ENCODE measurements at regions not wholly inside any gene's neighbourhood (a gene's known extent, or its start where the extent isn't known, plus 50 kb on each side); places are given as distances from the start of the nearest gene placed in this dataset.

GRCh38 chr2:83574614-83575013 is 884.5 kb downstream of the SUCLG1 start:
- Histone ChIP-seq H3K27ac (no peak overlapping the region), H3K36me3 (no peaks in the 10 kb centered on the region), H3K27me3 (no peaks in the 10 kb centered on the region), H3K4me3 (no peak overlapping the region), H3K9ac (ENCODE audit: low read depth in 2 of 2, low read length in 2 of 2) (no peak overlapping the region), H3K4me1 (no peaks in the 10 kb centered on the region), H3K9me3 (no peaks in the 10 kb centered on the region)
- no peak for TF ChIP-seq CTCF (IDR thresholded peaks at IDR 0.05)
- intact Hi-C loops (cut with DNase I) = no loop called here
- no peak for DNase-seq

DNA sequence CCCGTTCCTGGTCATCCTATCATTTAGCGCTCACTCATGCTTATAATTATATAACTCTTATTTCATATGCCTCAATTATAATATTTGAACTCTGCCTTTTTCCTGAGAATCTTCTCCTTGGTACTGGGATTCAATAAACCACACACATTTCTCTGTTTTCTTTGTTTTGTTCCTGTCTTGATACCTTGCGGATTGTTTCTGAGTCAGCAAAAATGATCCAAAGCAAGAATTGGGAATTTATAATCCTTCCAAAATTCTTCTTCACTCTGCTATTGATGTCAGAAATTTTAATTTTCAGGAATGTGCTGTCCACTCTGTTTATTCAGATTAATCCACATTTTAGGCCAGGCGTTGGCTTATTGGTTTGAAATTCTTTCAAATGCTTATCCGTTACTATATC is 886.0 kb downstream of the SUCLG1 start:
- intact Hi-C loops (cut with DNase I) = no loop called here
- no peak for DNase-seq
- TF ChIP-seq CTCF (IDR thresholded peaks at IDR 0.05) = no peak

GRCh38 chr2:83572400-83572799 is 886.7 kb downstream of the SUCLG1 start:
- DNase-seq = no peak
- H3K27ac ChIP-seq = no peak overlapping the region
- H3K9me3 ChIP-seq = no peaks in the 10 kb centered on the region
- no peak for TF ChIP-seq CTCF (IDR thresholded peaks at IDR 0.05)
- no peak overlapping the region for H3K9ac ChIP-seq (ENCODE audit: low read depth in 2 of 2, low read length in 2 of 2)
- no peaks in the 10 kb centered on the region for H3K36me3 ChIP-seq
- H3K4me3 ChIP-seq = no peak overlapping the region
- no peaks in the 10 kb centered on the region for H3K27me3 ChIP-seq
- no peaks in the 10 kb centered on the region for H3K4me1 ChIP-seq
- intact Hi-C loops (cut with DNase I) = no loop called here

More for the DNA sequence above, 886.0 kb downstream of the SUCLG1 start:
- Histone ChIP-seq H3K4me3 (no peak overlapping the region), H3K27ac (no peak overlapping the region), H3K27me3 (no peaks in the 10 kb centered on the region), H3K36me3 (no peaks in the 10 kb centered on the region), H3K4me1 (no peaks in the 10 kb centered on the region), H3K9ac (ENCODE audit: low read depth in 2 of 2, low read length in 2 of 2) (no peak overlapping the region), H3K9me3 (no peaks in the 10 kb centered on the region)

GRCh38 chr2:83567551-83567950 is 891.5 kb downstream of the SUCLG1 start:
- no peak for DNase-seq
- Histone ChIP-seq H3K9me3 (no peaks in the 10 kb centered on the region), H3K27ac (no peak overlapping the region), H3K27me3 (no peaks in the 10 kb centered on the region), H3K4me3 (no peak overlapping the region), H3K36me3 (no peaks in the 10 kb centered on the region), H3K4me1 (no peaks in the 10 kb centered on the region), H3K9ac (ENCODE audit: low read depth in 2 of 2, low read length in 2 of 2) (no peak overlapping the region)
- no peak for TF ChIP-seq CTCF (IDR thresholded peaks at IDR 0.05)
- intact Hi-C loops (cut with DNase I) = no loop called here

DNA sequence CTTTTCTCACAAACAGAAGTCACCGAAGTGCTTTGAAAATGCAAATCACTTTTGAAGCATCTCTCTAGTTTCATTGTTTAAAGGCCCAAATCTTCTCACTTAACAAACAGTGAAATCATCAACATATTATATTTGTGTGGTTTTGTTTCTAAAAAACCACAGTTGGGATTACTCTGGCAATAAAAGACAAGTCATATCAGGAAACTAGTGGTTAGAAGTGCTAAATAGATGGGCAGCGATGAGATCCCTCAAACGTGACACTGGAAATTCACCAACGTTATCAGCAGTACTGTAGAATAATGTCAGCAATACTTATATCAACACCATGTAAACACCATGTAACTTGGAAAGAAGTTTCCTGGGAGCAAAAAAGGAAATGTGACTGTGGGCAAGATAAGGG is 893.5 kb downstream of the SUCLG1 start:
- H3K4me3 ChIP-seq = no peak overlapping the region
- no peak overlapping the region for H3K9ac ChIP-seq (ENCODE audit: low read depth in 2 of 2, low read length in 2 of 2)
- H3K36me3 ChIP-seq = no peaks in the 10 kb centered on the region
- H3K4me1 ChIP-seq = no peaks in the 10 kb centered on the region
- no peaks in the 10 kb centered on the region for H3K9me3 ChIP-seq
- no peak for TF ChIP-seq CTCF (IDR thresholded peaks at IDR 0.05)
- DNase-seq = no peak
- intact Hi-C loops (cut with DNase I) = no loop called here
- H3K27ac ChIP-seq = no peak overlapping the region
- H3K27me3 ChIP-seq = no peaks in the 10 kb centered on the region

- Histone ChIP-seq H3K36me3 (no peaks in the 10 kb centered on the region), H3K4me1 (no peaks in the 10 kb centered on the region)
- intact Hi-C loops (cut with DNase I) = no loop called here
Observed at GRCh38 chr2:83565181-83565580, 893.9 kb downstream of the SUCLG1 start.

More at GRCh38 chr2:83565181-83565580, 893.9 kb downstream of the SUCLG1 start:
- Histone ChIP-seq H3K9ac (ENCODE audit: low read depth in 2 of 2, low read length in 2 of 2) (no peak overlapping the region), H3K27ac (no peak overlapping the region), H3K9me3 (no peaks in the 10 kb centered on the region), H3K27me3 (no peaks in the 10 kb centered on the region), H3K4me3 (no peak overlapping the region)
- no peak for TF ChIP-seq CTCF (IDR thresholded peaks at IDR 0.05)
- DNase-seq = no peak
